H9 (cell line): ENCODE measurements at regions not wholly inside any gene's neighbourhood (a gene's known extent, or its start where the extent isn't known, plus 50 kb on each side); places are given as distances from the start of the nearest gene placed in this dataset.

Source experiments
- DNase-seq: peaks from one replicate; pipeline ENCODE4 v3.0.0-alpha.2; 2017
- H2AFZ ChIP-seq: one replicate; pipeline ENCODE4 v1.6.1; 2013; ENCODE audit warnings: mild to moderate bottlenecking, low read length, control low read depth, moderate library complexity
- H2AK5ac ChIP-seq: 2 replicates; pipeline ENCODE4 v1.6.1; 2013; ENCODE audit warnings: low read length, control low read depth, mixed read lengths; ENCODE audit not compliant: insufficient read length
- H2BK120ac ChIP-seq: one replicate; pipeline ENCODE4 v1.6.1; 2013; ENCODE audit warnings: low read depth, mild to moderate bottlenecking, low read length, control low read depth, inconsistent platforms; ENCODE audit not compliant: poor library complexity, severe bottlenecking
- H2BK12ac ChIP-seq: 2 replicates; pipeline ENCODE4 v1.6.1; 2013; ENCODE audit warnings: low read length, control low read depth, mixed read lengths, low read depth; ENCODE audit not compliant: insufficient read length
- H2BK15ac ChIP-seq: 2 replicates; pipeline ENCODE4 v1.6.1; 2013; ENCODE audit warnings: low read depth, low read length, control low read depth
- H2BK20ac ChIP-seq: one replicate; pipeline ENCODE4 v1.6.1; 2013; ENCODE audit warnings: low read depth, mild to moderate bottlenecking, low read length, control low read depth, inconsistent platforms; ENCODE audit not compliant: poor library complexity, severe bottlenecking
- H2BK5ac ChIP-seq: 2 replicates; pipeline ENCODE4 v1.6.1; 2013; ENCODE audit warnings: low read length, control low read depth, mixed read lengths; ENCODE audit not compliant: insufficient read length
- H3K14ac ChIP-seq: 2 replicates; pipeline ENCODE4 v1.6.1; 2013; ENCODE audit warnings: low read length, control low read depth; ENCODE audit not compliant: insufficient read depth
- H3K18ac ChIP-seq: 2 replicates; pipeline ENCODE4 v1.6.1; 2013; ENCODE audit warnings: low read depth, mild to moderate bottlenecking, mixed read lengths, low read length, control low read depth; ENCODE audit not compliant: insufficient read length
- H3K23ac ChIP-seq: 2 replicates; pipeline ENCODE4 v1.6.1; 2013; ENCODE audit warnings: low read length, control low read depth, mixed read lengths, low read depth; ENCODE audit not compliant: insufficient read length
- H3K23me2 ChIP-seq: 2 replicates; pipeline ENCODE4 v1.6.1; 2013; ENCODE audit warnings: low read depth, mild to moderate bottlenecking, mixed read lengths, low read length, control low read depth; ENCODE audit not compliant: insufficient read length, poor library complexity, severe bottlenecking
- H3K27ac ChIP-seq: 2 replicates; pipeline ENCODE4 v1.5.1; 2013; ENCODE audit warnings: low read length, control low read depth, mixed read lengths, low read depth; ENCODE audit not compliant: insufficient read length
- H3K27me3 ChIP-seq: 2 replicates; pipeline ENCODE4 v1.6.1; 2013; ENCODE audit warnings: low read length, control low read depth, inconsistent platforms; ENCODE audit not compliant: insufficient read depth
- H3K4ac ChIP-seq: 2 replicates; pipeline ENCODE4 v1.6.1; 2013; ENCODE audit warnings: low read depth, mild to moderate bottlenecking, control low read depth, inconsistent platforms, low read length, moderate library complexity
- H3K4me1 ChIP-seq: 2 replicates; pipeline ENCODE4 v1.6.1; 2013; ENCODE audit warnings: low read length, control low read depth, inconsistent platforms; ENCODE audit not compliant: insufficient read depth
- H3K4me2 ChIP-seq: 2 replicates; pipeline ENCODE4 v1.6.1; 2013; ENCODE audit warnings: low read length, control low read depth, mixed read lengths; ENCODE audit not compliant: insufficient read length, insufficient read depth
- H3K56ac ChIP-seq: 2 replicates; pipeline ENCODE4 v1.6.1; 2013; ENCODE audit warnings: low read depth, mild to moderate bottlenecking, mixed read lengths, low read length, control low read depth; ENCODE audit not compliant: insufficient read length
- H3K79me1 ChIP-seq: 2 replicates; pipeline ENCODE4 v1.6.1; 2013; ENCODE audit warnings: low read depth, mild to moderate bottlenecking, moderate library complexity, low read length, control low read depth, inconsistent platforms; ENCODE audit not compliant: insufficient read depth, poor library complexity, severe bottlenecking
- H3K79me2 ChIP-seq: 2 replicates; pipeline ENCODE4 v1.6.1; 2013; ENCODE audit warnings: low read length, control low read depth, inconsistent platforms; ENCODE audit not compliant: insufficient read depth
- H3K9ac ChIP-seq: 2 replicates; pipeline ENCODE4 v1.6.1; 2013; ENCODE audit warnings: low read length, control low read depth, mixed read lengths; ENCODE audit not compliant: insufficient read length; ENCODE audit errors: extremely low read depth
- H3K9me3 ChIP-seq: one replicate; pipeline ENCODE4 v1.6.1; 2013; ENCODE audit warnings: low read depth, low read length, inconsistent platforms; ENCODE audit not compliant: control insufficient read depth
- H3T11ph ChIP-seq: one replicate; pipeline ENCODE4 v1.6.1; 2013; ENCODE audit warnings: mild to moderate bottlenecking, low read length, control low read depth, inconsistent platforms
- H4K20me1 ChIP-seq: one replicate; pipeline ENCODE4 v1.6.1; 2013; ENCODE audit not compliant: control insufficient read depth, insufficient read length, insufficient read depth
- H4K5ac ChIP-seq: 2 replicates; pipeline ENCODE4 v1.6.1; 2013; ENCODE audit warnings: low read depth, mild to moderate bottlenecking, mixed read lengths, low read length, control low read depth; ENCODE audit not compliant: insufficient read length
- H4K8ac ChIP-seq: replicated peaks from 2 replicates; pipeline ENCODE4 v1.6.1; 2013; ENCODE audit warnings: low read length, control low read depth, mixed read lengths, low read depth; ENCODE audit not compliant: insufficient read length
- H4K91ac ChIP-seq: 2 replicates; pipeline ENCODE4 v1.6.1; 2013; ENCODE audit warnings: low read depth, mild to moderate bottlenecking, moderate library complexity, mixed read lengths, low read length, control low read depth; ENCODE audit not compliant: insufficient read length
- H3K27ac Mint-ChIP-seq, 3 experiments: 2 replicates in 2 of 3; 3 replicates in 1 of 3; pipeline ENCODE4 v1.8.0; 2020 to 2021; ENCODE audit warnings: mixed read lengths in 3 of 3, mild to moderate bottlenecking in 1 of 3, moderate library complexity in 1 of 3
- H3K27me3 Mint-ChIP-seq: 2 replicates; pipeline ENCODE4 v1.8.0; 2021; ENCODE audit warnings: low read depth, mild to moderate bottlenecking, moderate library complexity, mixed read lengths
- H3K36me3 Mint-ChIP-seq, 3 experiments: 2 replicates in 2 of 3; 3 replicates in 1 of 3; pipeline ENCODE4 v1.8.0; 2020 to 2021; ENCODE audit warnings: low read depth in 3 of 3, mixed read lengths in 3 of 3; ENCODE audit not compliant: insufficient read depth in 1 of 3
- H3K4me1 Mint-ChIP-seq, 2 experiments: 2 replicates each; pipeline ENCODE4 v1.8.0; 2020; ENCODE audit warnings: mixed read lengths in 2 of 2
- H3K4me3 Mint-ChIP-seq, 2 experiments: 2 replicates in 1 of 2; 3 replicates in 1 of 2; pipeline ENCODE4 v1.8.0; 2020 to 2021; ENCODE audit warnings: mild to moderate bottlenecking in 2 of 2, mixed read lengths in 2 of 2, moderate library complexity in 1 of 2
- H3K9me3 Mint-ChIP-seq, 2 experiments: 2 replicates in 1 of 2; 3 replicates in 1 of 2; pipeline ENCODE4 v1.8.0; 2020; ENCODE audit warnings: mild to moderate bottlenecking in 2 of 2, mixed read lengths in 2 of 2, moderate library complexity in 1 of 2
- WGBS: extraction: QIAGEN DNeasy Blood & Tissue Kit; methylation state at CpG from one replicate; pipeline ENCODE4 v1.1.7; 2013; ENCODE audit warnings: missing lambda C conversion rate, low lambda C conversion rate, mixed read lengths; ENCODE audit not compliant: insufficient read length; ENCODE audit errors: extremely low coverage; 5-methylcytosine and 5-hydroxymethylcytosine counted together
- TF ChIP-seq, protein P1 (sequence below): fragments of 200-600 bp; sonication (generic); conservative IDR thresholded peaks from 3 replicates; pipeline ENCODE4 v1.8.0; 2021; ENCODE audit warnings: antibody characterized with exemption, mild to moderate bottlenecking

DNA sequence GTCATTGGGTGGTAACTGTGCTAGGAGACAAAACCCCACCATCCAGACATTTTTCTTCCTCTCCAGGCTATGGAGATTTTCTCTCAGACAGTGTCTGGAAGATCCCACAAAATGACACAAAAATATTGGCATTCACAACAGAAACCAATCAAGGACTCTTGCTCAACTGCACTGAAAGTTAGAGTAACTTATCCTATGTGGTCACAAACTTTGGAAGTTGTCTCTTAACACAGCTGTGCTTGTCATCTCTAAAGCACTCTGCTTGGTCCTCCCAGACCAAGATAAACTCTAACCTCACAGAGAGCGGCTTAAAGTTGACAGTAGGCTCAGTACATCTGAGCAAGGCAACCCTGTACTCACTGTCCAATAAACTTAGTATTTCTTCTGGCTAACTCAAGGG lies 74.9 kb downstream of the AKR1C4 start:
- H3T11ph ChIP-seq: no peak overlapping the region
- TF ChIP-seq, protein P1, sequence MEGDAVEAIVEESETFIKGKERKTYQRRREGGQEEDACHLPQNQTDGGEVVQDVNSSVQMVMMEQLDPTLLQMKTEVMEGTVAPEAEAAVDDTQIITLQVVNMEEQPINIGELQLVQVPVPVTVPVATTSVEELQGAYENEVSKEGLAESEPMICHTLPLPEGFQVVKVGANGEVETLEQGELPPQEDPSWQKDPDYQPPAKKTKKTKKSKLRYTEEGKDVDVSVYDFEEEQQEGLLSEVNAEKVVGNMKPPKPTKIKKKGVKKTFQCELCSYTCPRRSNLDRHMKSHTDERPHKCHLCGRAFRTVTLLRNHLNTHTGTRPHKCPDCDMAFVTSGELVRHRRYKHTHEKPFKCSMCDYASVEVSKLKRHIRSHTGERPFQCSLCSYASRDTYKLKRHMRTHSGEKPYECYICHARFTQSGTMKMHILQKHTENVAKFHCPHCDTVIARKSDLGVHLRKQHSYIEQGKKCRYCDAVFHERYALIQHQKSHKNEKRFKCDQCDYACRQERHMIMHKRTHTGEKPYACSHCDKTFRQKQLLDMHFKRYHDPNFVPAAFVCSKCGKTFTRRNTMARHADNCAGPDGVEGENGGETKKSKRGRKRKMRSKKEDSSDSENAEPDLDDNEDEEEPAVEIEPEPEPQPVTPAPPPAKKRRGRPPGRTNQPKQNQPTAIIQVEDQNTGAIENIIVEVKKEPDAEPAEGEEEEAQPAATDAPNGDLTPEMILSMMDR: no peak
- H3K23ac ChIP-seq: no peak overlapping the region
- H3K4me1 ChIP-seq: no peaks in the 10 kb centered on the region
- H3K4me3 Mint-ChIP-seq: no peak overlapping the region
- H3K9me3 ChIP-seq: no peaks in the 10 kb centered on the region
- H3K4me1 Mint-ChIP-seq: no peaks in the 10 kb centered on the region
- H2AFZ ChIP-seq: no peak overlapping the region
- H4K91ac ChIP-seq: no peak overlapping the region
- H3K79me1 ChIP-seq: no peaks in the 10 kb centered on the region
- no peak overlapping the region for H2BK120ac ChIP-seq
- H3K14ac ChIP-seq: no peak overlapping the region
- no peak overlapping the region for H3K18ac ChIP-seq
- H2BK20ac ChIP-seq: no peak overlapping the region
- no peak overlapping the region for H3K4ac ChIP-seq
- no CpG with 5 or more reads among the region's 1 CpG for WGBS
- no peak overlapping the region for H2BK12ac ChIP-seq
- H4K5ac ChIP-seq: no peak overlapping the region
- H3K27me3 ChIP-seq: no peaks in the 10 kb centered on the region
- no peak overlapping the region for H3K9ac ChIP-seq
- H4K8ac ChIP-seq: no peak overlapping the region
- no peaks in the 10 kb centered on the region for H3K23me2 ChIP-seq
- no peak overlapping the region for H3K4me2 ChIP-seq
- H3K9me3 Mint-ChIP-seq: peaks cover 24 to 62% of the 10 kb centered on the region in 2 experiments
- no peak overlapping the region for H2BK15ac ChIP-seq
- no peaks in the 10 kb centered on the region for H3K79me2 ChIP-seq
- no peak overlapping the region for H2BK5ac ChIP-seq
- H3K27ac Mint-ChIP-seq: no peak overlapping the region
- H4K20me1 ChIP-seq: no peaks in the 10 kb centered on the region
- H3K56ac ChIP-seq: no peak overlapping the region
- peaks cover 0 to 8% (median 0%) of the 10 kb centered on the region in 3 experiments; a peak in 3 of 7 replicates for H3K36me3 Mint-ChIP-seq
- no peak for DNase-seq
- H3K27me3 Mint-ChIP-seq: no peaks in the 10 kb centered on the region
- no peak overlapping the region for H2AK5ac ChIP-seq
- H3K27ac ChIP-seq: no peak overlapping the region
